GM11168 (cell line): ENCODE measurements at regions not wholly inside any gene's neighbourhood (a gene's known extent, or its start where the extent isn't known, plus 50 kb on each side); places are given as distances from the start of the nearest gene placed in this dataset.
"Not testable (repeated sequence)": the region's sequence is repeated elsewhere in the genome, so short reads cannot be mapped to it uniquely, and the experiment has no call there.

ENCODE experiments used
- in situ Hi-C: fragments of 300-500 bp; cut with MboI; formaldehyde crosslinking; loops from one replicate; pipeline ENCODE4 v1.12.0; 2022; ENCODE audit warnings: low sequenced_read_pairs; ENCODE audit not compliant: unreplicated experiment

- in situ Hi-C loops: no loop called here
Measured at GRCh38 chr4:72702948-72703347, 133.9 kb upstream of the ADAMTS3 start.

GRCh38 chr4:72701987-72702819 is 133.2 kb upstream of the ADAMTS3 start:
- in situ Hi-C loops: no loop called here

- in situ Hi-C loops: no loop called here
Measured at GRCh38 chr4:72690771-72691170, 121.8 kb upstream of the ADAMTS3 start.

GRCh38 chr4:72689923-72690322 is 120.9 kb upstream of the ADAMTS3 start:
- in situ Hi-C loops: no loop called here

GRCh38 chr4:72686390-72686789 is 117.4 kb upstream of the ADAMTS3 start:
- in situ Hi-C loops: not testable (repeated sequence)

- in situ Hi-C loops: no loop called here
Measured at GRCh38 chr4:72679666-72680065, 110.6 kb upstream of the ADAMTS3 start.

- in situ Hi-C loops: no loop called here
Measured at GRCh38 chr4:72677886-72678285, 108.9 kb upstream of the ADAMTS3 start.

GRCh38 chr4:72677265-72677664 is 108.2 kb upstream of the ADAMTS3 start:
- in situ Hi-C loops: no loop called here

- in situ Hi-C loops: no loop called here
Measured at GRCh38 chr4:72671980-72672379, 103.0 kb upstream of the ADAMTS3 start.

- in situ Hi-C loops: no loop called here
Measured at GRCh38 chr4:72670521-72670920, 101.5 kb upstream of the ADAMTS3 start.

GRCh38 chr4:72666910-72667309 is 97.9 kb upstream of the ADAMTS3 start:
- in situ Hi-C loops: no loop called here

- in situ Hi-C loops: no loop called here
Measured at GRCh38 chr4:72665171-72665968, 96.3 kb upstream of the ADAMTS3 start.

GRCh38 chr4:72663828-72664227 is 94.8 kb upstream of the ADAMTS3 start:
- in situ Hi-C loops: no loop called here

- in situ Hi-C loops: no loop called here
Measured at GRCh38 chr4:72661830-72662229, 92.8 kb upstream of the ADAMTS3 start.

GRCh38 chr4:72641611-72642010 is 72.6 kb upstream of the ADAMTS3 start:
- in situ Hi-C loops: no loop called here

GRCh38 chr4:72636866-72637265 is 67.8 kb upstream of the ADAMTS3 start:
- in situ Hi-C loops: not testable (repeated sequence)

GRCh38 chr4:72635931-72636330 is 66.9 kb upstream of the ADAMTS3 start:
- in situ Hi-C loops: not testable (repeated sequence)

GRCh38 chr4:72632253-72632652 is 63.2 kb upstream of the ADAMTS3 start:
- in situ Hi-C loops: not testable (repeated sequence)

GRCh38 chr4:72631296-72631695 is 62.3 kb upstream of the ADAMTS3 start:
- in situ Hi-C loops: no loop called here

GRCh38 chr4:72629540-72629939 is 60.5 kb upstream of the ADAMTS3 start:
- in situ Hi-C loops: no loop called here

- in situ Hi-C loops: no loop called here
Measured at GRCh38 chr4:72627723-72628122, 58.7 kb upstream of the ADAMTS3 start.
